ENCODE measurements at regions not wholly inside any gene's neighbourhood (a gene's known extent, or its start where the extent isn't known, plus 50 kb on each side); places are given as distances from the start of the nearest gene placed in this dataset.
"Not testable (repeated sequence)": the region's sequence is repeated elsewhere in the genome, so short reads cannot be mapped to it uniquely, and the experiment has no call there.

GRCh38 chr22:48489551-48490499 lies 1337.8 kb downstream of the BRD1 start:
- H3K4me3 ChIP-seq (ENCODE audit: low read length): peak overlapping the region; percentile 57
- H3K9me3 ChIP-seq (ENCODE audit: low read length): no peaks in the 10 kb centered on the region
- peaks cover 17% of the 10 kb centered on the region for H3K4me1 ChIP-seq (ENCODE audit: insufficient read depth, low read length)
- H3K36me3 ChIP-seq (ENCODE audit: insufficient read depth, low read length): no peaks in the 10 kb centered on the region
- H2AFZ ChIP-seq (ENCODE audit: low read depth, low read length): peak overlapping the region; percentile 94
- H3K27me3 ChIP-seq (ENCODE audit: insufficient read depth, low read length): peaks cover 39% of the 10 kb centered on the region

DNA sequence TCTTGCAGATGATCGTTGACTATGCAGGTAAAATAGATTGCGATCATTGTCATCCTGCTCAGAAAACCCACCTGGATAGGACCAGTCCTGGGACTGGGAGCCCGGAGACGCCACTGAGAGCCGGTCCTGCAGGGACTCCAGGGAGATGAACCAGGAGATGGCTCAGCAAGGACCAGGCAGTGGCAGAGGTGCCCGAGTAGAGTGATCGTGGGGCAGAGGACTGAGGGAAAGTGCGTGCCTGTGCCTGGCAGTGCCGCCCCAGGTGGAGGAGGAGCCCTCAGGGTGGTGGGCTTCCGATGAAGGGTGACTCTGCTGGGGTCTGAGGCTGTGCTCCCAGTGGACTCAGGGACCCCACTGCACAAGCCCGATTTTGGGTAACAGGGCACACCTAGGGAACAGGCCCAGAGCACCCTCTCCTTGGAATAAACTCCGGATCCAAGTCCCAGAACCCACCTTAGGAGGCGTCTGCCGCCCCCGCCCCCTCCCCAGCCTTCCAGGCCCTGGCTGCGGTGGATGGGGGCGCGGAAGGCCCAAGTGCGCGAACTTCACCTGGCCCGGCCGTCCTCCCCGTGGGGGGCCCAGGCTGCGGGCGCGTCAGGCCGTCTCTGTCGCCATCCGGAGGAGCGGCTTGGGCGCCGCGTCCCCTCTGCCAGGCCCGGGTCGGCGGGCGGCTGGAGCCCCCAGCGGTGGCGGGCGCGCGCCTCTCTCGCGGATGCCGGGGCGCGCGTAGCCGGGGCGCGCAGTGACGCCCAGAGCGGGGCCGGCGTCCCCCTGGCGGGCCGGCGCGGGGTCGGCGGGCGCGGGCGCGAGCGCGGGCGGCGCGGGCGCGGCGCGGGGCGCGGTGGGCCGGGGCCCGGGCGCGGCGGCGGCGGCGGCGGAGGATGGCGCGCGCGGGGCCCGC lies 1338.8 kb downstream of the BRD1 start:
- peak overlapping the region; percentile 57 for H3K4me3 ChIP-seq (ENCODE audit: low read length)
- H3K27me3 ChIP-seq (ENCODE audit: insufficient read depth, low read length): peaks cover 40% of the 10 kb centered on the region
- no peaks in the 10 kb centered on the region for H3K9me3 ChIP-seq (ENCODE audit: low read length)
- no peak overlapping the region for H2AFZ ChIP-seq (ENCODE audit: low read depth, low read length)
- peaks cover 17% of the 10 kb centered on the region for H3K4me1 ChIP-seq (ENCODE audit: insufficient read depth, low read length)
- no peaks in the 10 kb centered on the region for H3K36me3 ChIP-seq (ENCODE audit: insufficient read depth, low read length)

DNA sequence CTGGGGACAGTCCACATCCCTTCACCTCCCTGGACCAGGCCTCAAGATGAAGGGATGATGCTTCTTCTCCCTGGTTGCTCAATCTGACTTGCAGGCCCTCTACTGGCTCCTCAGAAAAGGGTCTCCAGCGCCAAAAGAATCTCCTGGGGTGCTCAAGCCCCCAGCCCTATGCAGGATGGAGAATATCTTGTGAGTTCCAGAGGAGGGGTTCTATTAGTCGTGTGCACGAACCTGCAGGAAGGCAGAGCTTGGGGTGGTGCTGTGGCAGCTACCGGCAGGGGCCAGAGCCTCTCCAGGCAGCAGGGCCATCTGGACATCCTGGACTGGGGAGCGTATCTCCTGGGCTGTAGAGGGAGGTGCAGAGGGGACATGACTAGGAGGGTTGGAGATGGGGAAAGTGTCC lies 1339.5 kb downstream of the BRD1 start:
- Histone ChIP-seq H3K9me3 (ENCODE audit: low read length) (no peaks in the 10 kb centered on the region), H3K4me1 (ENCODE audit: insufficient read depth, low read length) (peaks cover 17% of the 10 kb centered on the region), H3K27me3 (ENCODE audit: insufficient read depth, low read length) (peaks cover 40% of the 10 kb centered on the region), H3K36me3 (ENCODE audit: insufficient read depth, low read length) (no peaks in the 10 kb centered on the region), H2AFZ (ENCODE audit: low read depth, low read length) (no peak overlapping the region), H3K4me3 (ENCODE audit: low read length) (no peak overlapping the region)

- Histone ChIP-seq H3K36me3 (ENCODE audit: insufficient read depth, low read length) (no peaks in the 10 kb centered on the region), H3K4me3 (ENCODE audit: low read length) (no peak overlapping the region), H3K4me1 (ENCODE audit: insufficient read depth, low read length) (peaks cover 13% of the 10 kb centered on the region), H2AFZ (ENCODE audit: low read depth, low read length) (no peak overlapping the region), H3K9me3 (ENCODE audit: low read length) (no peaks in the 10 kb centered on the region), H3K27me3 (ENCODE audit: insufficient read depth, low read length) (peaks cover 37% of the 10 kb centered on the region)
Observed at GRCh38 chr22:48486558-48486957, 1341.1 kb downstream of the BRD1 start.

DNA sequence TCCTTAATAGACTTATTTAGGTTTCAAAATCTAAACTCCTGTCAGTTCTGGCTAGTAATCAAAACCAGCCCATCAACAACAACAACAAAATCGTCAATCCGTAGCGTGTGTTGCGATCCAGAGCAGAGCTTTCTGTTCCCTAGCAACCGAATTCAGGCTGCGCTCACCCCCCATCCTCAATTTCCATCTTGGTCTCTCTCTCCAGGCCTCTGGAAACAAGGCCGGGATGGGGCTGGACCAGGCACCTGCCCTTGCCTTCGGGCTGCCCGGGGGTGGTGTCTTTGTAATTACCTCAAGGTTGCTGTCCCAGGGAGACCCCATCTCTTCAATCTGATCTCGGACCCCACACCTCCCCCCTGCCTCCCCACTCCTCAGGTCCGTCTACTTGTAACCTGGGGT lies 1341.5 kb downstream of the BRD1 start:
- Histone ChIP-seq H3K4me3 (ENCODE audit: low read length) (no peak overlapping the region), H3K9me3 (ENCODE audit: low read length) (no peaks in the 10 kb centered on the region), H3K36me3 (ENCODE audit: insufficient read depth, low read length) (no peaks in the 10 kb centered on the region), H3K27me3 (ENCODE audit: insufficient read depth, low read length) (peaks cover 33% of the 10 kb centered on the region), H2AFZ (ENCODE audit: low read depth, low read length) (no peak overlapping the region), H3K4me1 (ENCODE audit: insufficient read depth, low read length) (peaks cover 8% of the 10 kb centered on the region)

DNA sequence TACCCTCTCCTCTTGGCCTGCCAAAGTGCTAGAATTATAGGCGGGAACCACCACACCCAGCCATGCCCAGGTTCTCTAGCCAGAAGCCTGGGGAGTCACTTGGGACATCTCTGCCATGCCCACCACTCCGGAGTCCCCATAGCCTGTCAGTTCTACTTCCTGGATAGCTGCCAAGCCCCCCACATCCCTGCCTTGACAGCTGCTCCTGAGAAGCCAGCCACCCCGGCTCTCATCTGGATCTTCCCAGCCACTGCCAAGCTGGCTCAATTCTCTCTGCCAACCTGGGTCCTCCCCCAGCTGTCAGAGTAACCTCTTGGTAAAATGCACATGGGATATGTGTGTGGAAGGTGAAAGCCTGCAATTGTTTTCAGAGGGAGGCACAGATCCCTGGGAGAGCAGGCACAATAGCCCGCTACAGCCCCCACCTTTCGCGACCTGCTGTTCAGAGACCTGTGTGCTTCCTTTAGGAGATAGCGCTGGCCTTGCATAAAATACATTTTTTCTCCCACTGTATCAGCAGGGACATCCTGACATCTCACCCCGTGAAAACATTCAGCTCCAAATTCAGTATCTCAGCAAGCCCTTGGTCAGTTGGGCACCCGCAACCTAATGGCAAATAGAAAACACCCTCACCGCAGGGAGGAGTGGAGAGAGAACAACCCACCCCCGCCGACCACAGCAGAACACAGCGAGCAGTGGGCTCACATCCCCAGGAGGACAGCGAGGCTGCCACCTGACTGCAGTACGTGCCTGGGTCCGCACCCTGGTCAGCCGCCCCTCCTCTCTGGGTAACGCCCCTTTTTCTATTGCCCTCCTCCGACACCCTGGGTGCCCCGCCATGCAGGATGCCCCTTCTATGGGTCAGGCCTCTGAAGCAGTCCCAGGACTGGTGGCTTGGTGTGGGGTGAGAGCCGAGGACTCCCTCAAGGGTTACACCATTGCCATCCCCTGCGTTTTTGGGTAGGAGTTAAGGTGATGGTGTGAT lies 1342.2 kb downstream of the BRD1 start:
- Histone ChIP-seq H2AFZ (ENCODE audit: low read depth, low read length) (no peak overlapping the region), H3K36me3 (ENCODE audit: insufficient read depth, low read length) (no peaks in the 10 kb centered on the region), H3K4me3 (ENCODE audit: low read length) (no peak overlapping the region), H3K4me1 (ENCODE audit: insufficient read depth, low read length) (peaks cover 4% of the 10 kb centered on the region), H3K9me3 (ENCODE audit: low read length) (no peaks in the 10 kb centered on the region), H3K27me3 (ENCODE audit: insufficient read depth, low read length) (peaks cover 29% of the 10 kb centered on the region)

GRCh38 chr22:48483764-48484528 lies 1343.7 kb downstream of the BRD1 start:
- no peaks in the 10 kb centered on the region for H3K36me3 ChIP-seq (ENCODE audit: insufficient read depth, low read length)
- no peak overlapping the region for H2AFZ ChIP-seq (ENCODE audit: low read depth, low read length)
- no peak overlapping the region for H3K4me3 ChIP-seq (ENCODE audit: low read length)
- H3K27me3 ChIP-seq (ENCODE audit: insufficient read depth, low read length): peaks cover 28% of the 10 kb centered on the region
- H3K9me3 ChIP-seq (ENCODE audit: low read length): no peaks in the 10 kb centered on the region
- no peaks in the 10 kb centered on the region for H3K4me1 ChIP-seq (ENCODE audit: insufficient read depth, low read length)

GRCh38 chr22:48482771-48483170 lies 1344.9 kb downstream of the BRD1 start:
- Histone ChIP-seq H3K9me3 (ENCODE audit: low read length) (no peaks in the 10 kb centered on the region), H3K36me3 (ENCODE audit: insufficient read depth, low read length) (no peaks in the 10 kb centered on the region), H3K4me3 (ENCODE audit: low read length) (no peak overlapping the region), H3K4me1 (ENCODE audit: insufficient read depth, low read length) (no peaks in the 10 kb centered on the region), H2AFZ (ENCODE audit: low read depth, low read length) (no peak overlapping the region), H3K27me3 (ENCODE audit: insufficient read depth, low read length) (peaks cover 23% of the 10 kb centered on the region)

GRCh38 chr22:48482198-48482597 lies 1345.5 kb downstream of the BRD1 start:
- not testable (repeated sequence) for H3K4me3 ChIP-seq (ENCODE audit: low read length); H3K9me3 ChIP-seq (ENCODE audit: low read length); H3K36me3 ChIP-seq (ENCODE audit: insufficient read depth, low read length); H2AFZ ChIP-seq (ENCODE audit: low read depth, low read length); H3K4me1 ChIP-seq (ENCODE audit: insufficient read depth, low read length)
- H3K27me3 ChIP-seq (ENCODE audit: insufficient read depth, low read length): peaks cover 23% of the 10 kb centered on the region

GRCh38 chr22:48481748-48482147 lies 1345.9 kb downstream of the BRD1 start:
- Histone ChIP-seq H3K36me3 (ENCODE audit: insufficient read depth, low read length) (no peaks in the 10 kb centered on the region), H3K27me3 (ENCODE audit: insufficient read depth, low read length) (peaks cover 19% of the 10 kb centered on the region), H3K9me3 (ENCODE audit: low read length) (no peaks in the 10 kb centered on the region), H3K4me3 (ENCODE audit: low read length) (no peak overlapping the region), H2AFZ (ENCODE audit: low read depth, low read length) (no peak overlapping the region), H3K4me1 (ENCODE audit: insufficient read depth, low read length) (no peaks in the 10 kb centered on the region)

- Histone ChIP-seq H3K36me3 (ENCODE audit: insufficient read depth, low read length) (no peaks in the 10 kb centered on the region), H3K9me3 (ENCODE audit: low read length) (no peaks in the 10 kb centered on the region), H2AFZ (ENCODE audit: low read depth, low read length) (no peak overlapping the region), H3K4me1 (ENCODE audit: insufficient read depth, low read length) (no peaks in the 10 kb centered on the region), H3K4me3 (ENCODE audit: low read length) (no peak overlapping the region), H3K27me3 (ENCODE audit: insufficient read depth, low read length) (peaks cover 3% of the 10 kb centered on the region)
Observed at GRCh38 chr22:48478529-48479265, 1349.0 kb downstream of the BRD1 start.

Data from neuron (in vitro differentiated cells).